ENCODE measurements at regions not wholly inside any gene's neighbourhood (a gene's known extent, or its start where the extent isn't known, plus 50 kb on each side); places are given as distances from the start of the nearest gene placed in this dataset.

- Mint-ChIP-seq H3K36me3 (ENCODE audit: insufficient read depth in 1 of 3, low read depth in 3 of 3) (no peaks in the 10 kb centered on the region), H3K27ac (no peak overlapping the region), H3K4me3 (no peak overlapping the region), H3K27me3 (ENCODE audit: low read depth) (no peaks in the 10 kb centered on the region), H3K4me1 (no peaks in the 10 kb centered on the region), H3K9me3 (no peaks in the 10 kb centered on the region)
- no peak for TF ChIP-seq CTCF (conservative IDR thresholded peaks at IDR 0.05)
- no peaks in the 10 kb centered on the region for H3K79me2 ChIP-seq (ENCODE audit: insufficient read depth, low read length)
- H4K5ac ChIP-seq (ENCODE audit: insufficient read length, low read depth, low read length): no peak overlapping the region
- H3K56ac ChIP-seq (ENCODE audit: insufficient read length, low read depth, low read length): no peak overlapping the region
- no peak overlapping the region for H2BK12ac ChIP-seq (ENCODE audit: insufficient read length, low read depth, low read length)
- no peak overlapping the region for H3K18ac ChIP-seq (ENCODE audit: insufficient read length, low read depth, low read length)
- H2BK20ac ChIP-seq (ENCODE audit: low read depth, low read length, poor library complexity, severe bottlenecking): no peak overlapping the region
- H3K14ac ChIP-seq (ENCODE audit: insufficient read depth, low read length): no peak overlapping the region
- H2BK120ac ChIP-seq (ENCODE audit: low read depth, low read length, poor library complexity, severe bottlenecking): no peak overlapping the region
- no peaks in the 10 kb centered on the region for H3K79me1 ChIP-seq (ENCODE audit: insufficient read depth, low read depth, low read length, poor library complexity, severe bottlenecking)
- H3K23ac ChIP-seq (ENCODE audit: insufficient read length, low read depth, low read length): no peak overlapping the region
- DNase-seq: no peak
- H3K4me2 ChIP-seq (ENCODE audit: insufficient read depth, insufficient read length, low read length): no peak overlapping the region
- H3K4me1 ChIP-seq (ENCODE audit: insufficient read depth, low read length): no peaks in the 10 kb centered on the region
- no peak overlapping the region for H2AFZ ChIP-seq (ENCODE audit: low read length)
- H4K20me1 ChIP-seq (ENCODE audit: control insufficient read depth, insufficient read depth, insufficient read length): no peaks in the 10 kb centered on the region
- H3K23me2 ChIP-seq (ENCODE audit: insufficient read length, low read depth, low read length, poor library complexity, severe bottlenecking): no peaks in the 10 kb centered on the region
- H2BK5ac ChIP-seq (ENCODE audit: insufficient read length, low read length): no peak overlapping the region
- no peak overlapping the region for H4K8ac ChIP-seq (replicated peaks; ENCODE audit: insufficient read length, low read depth, low read length)
- H2AK5ac ChIP-seq (ENCODE audit: insufficient read length, low read length): no peak overlapping the region
- H4K91ac ChIP-seq (ENCODE audit: insufficient read length, low read depth, low read length): no peak overlapping the region
- no peak overlapping the region for H3K9ac ChIP-seq (ENCODE audit: extremely low read depth, insufficient read length, low read length)
- no peak overlapping the region for H2BK15ac ChIP-seq (ENCODE audit: low read depth, low read length)
- no peaks in the 10 kb centered on the region for H3K9me3 ChIP-seq (ENCODE audit: control insufficient read depth, low read depth, low read length)
- H3K27me3 ChIP-seq (ENCODE audit: insufficient read depth, low read length): no peaks in the 10 kb centered on the region
- no peak overlapping the region for H3K4ac ChIP-seq (ENCODE audit: low read depth, low read length)
- WGBS (ENCODE audit: extremely low coverage, insufficient read length, low lambda C conversion rate): no CpG with 5 or more reads among the region's 3 CpGs
- H3T11ph ChIP-seq (ENCODE audit: low read length): no peak overlapping the region
- no peak overlapping the region for H3K27ac ChIP-seq (ENCODE audit: insufficient read length, low read depth, low read length)
Measured at GRCh38 chr3:99351122-99351521, 287.3 kb upstream of the COL8A1 start.
